GM12891 (cell line): ENCODE measurements at regions not wholly inside any gene's neighbourhood (a gene's known extent, or its start where the extent isn't known, plus 50 kb on each side); places are given as distances from the start of the nearest gene placed in this dataset.

Source experiments
- PAX5 ChIP-seq: IDR thresholded peaks from 2 replicates; pipeline ENCODE4 v1.6.1; 2011; ENCODE audit warnings: low read length, moderate library complexity, mild to moderate bottlenecking; ENCODE audit not compliant: insufficient read depth, severe bottlenecking
- POLR2A ChIP-seq: IDR thresholded peaks from 2 replicates; pipeline ENCODE4 v1.6.1; 2011; ENCODE audit warnings: low read depth, low read length, control low read depth
- POLR2AphosphoS5 ChIP-seq: IDR thresholded peaks from 2 replicates; pipeline ENCODE4 v1.6.1; 2011; ENCODE audit warnings: low read depth, low read length, control low read depth
- SPI1 ChIP-seq: IDR thresholded peaks from 2 replicates; pipeline ENCODE4 v1.6.1; 2011; ENCODE audit warnings: low read depth, low read length, control low read depth
- TAF1 ChIP-seq: IDR thresholded peaks from 2 replicates; pipeline ENCODE4 v1.6.1; 2011; ENCODE audit warnings: low read depth, low read length, control low read depth

DNA sequence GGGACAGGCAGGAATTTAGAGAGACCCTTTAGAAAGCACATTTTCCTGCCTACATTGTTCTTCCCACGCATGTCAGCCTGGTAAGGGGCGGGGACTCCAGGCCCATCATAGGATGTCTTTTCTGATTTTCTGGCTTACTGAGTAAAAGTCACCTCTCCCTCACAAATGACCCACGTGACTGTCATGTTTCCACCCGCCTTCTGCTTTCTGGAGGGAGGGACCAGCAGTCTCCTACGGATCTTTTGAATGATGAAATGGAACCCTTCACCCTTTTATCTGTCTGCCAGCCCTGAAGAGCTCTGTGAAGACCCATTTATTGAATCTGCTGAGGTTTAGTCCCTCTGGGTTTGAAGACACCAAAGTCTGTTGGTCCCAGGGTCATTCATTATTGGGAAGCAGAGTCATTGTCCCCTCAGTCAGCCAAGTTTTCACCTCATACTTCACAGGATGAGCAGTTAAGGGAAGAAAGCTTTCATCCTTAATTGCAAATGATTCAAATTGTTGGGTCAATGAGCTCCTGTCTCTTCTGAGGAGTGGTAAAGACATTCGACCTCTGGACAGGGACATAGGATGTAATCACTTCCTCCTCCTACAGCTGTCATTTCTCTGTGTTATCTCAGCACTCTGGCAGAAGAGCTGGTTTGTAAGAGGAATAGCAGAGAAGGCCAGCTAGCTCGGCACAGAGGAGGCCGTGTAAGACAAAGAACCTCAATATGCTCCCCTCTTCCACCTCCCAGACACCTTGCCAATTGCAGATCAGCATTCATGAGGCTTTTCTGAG is 446.1 kb downstream of the HS3ST3B1 start:
- TF ChIP-seq SPI1: no peak
- no peak for TF ChIP-seq POLR2A
- no peak for TF ChIP-seq POLR2AphosphoS5
- no peak for TF ChIP-seq PAX5
- no peak for TF ChIP-seq TAF1
